Muscle of leg (tissue), 3 donors: ENCODE measurements at regions not wholly inside any gene's neighbourhood (a gene's known extent, or its start where the extent isn't known, plus 50 kb on each side); places are given as distances from the start of the nearest gene placed in this dataset.

Source experiments
- DNase-seq: peaks from one replicate; pipeline ENCODE4 v3.0.0; 2013
- H3K27ac ChIP-seq: one replicate; pipeline ENCODE4 v1.5.1; 2013; ENCODE audit warnings: mild to moderate bottlenecking, low read length, control low read depth
- H3K27me3 ChIP-seq: one replicate; pipeline ENCODE4 v1.6.1; 2013; ENCODE audit warnings: low read length; ENCODE audit not compliant: control insufficient read depth, insufficient read depth
- H3K36me3 ChIP-seq: one replicate; pipeline ENCODE4 v1.6.1; 2013; ENCODE audit warnings: low read length; ENCODE audit not compliant: control insufficient read depth, insufficient read depth
- H3K4me1 ChIP-seq: one replicate; pipeline ENCODE4 v1.6.1; 2013; ENCODE audit warnings: low read length; ENCODE audit not compliant: control insufficient read depth, insufficient read depth
- H3K4me3 ChIP-seq: one replicate; pipeline ENCODE4 v1.5.1; 2013; ENCODE audit warnings: low read length, control low read depth
- H3K9me3 ChIP-seq: replicated peaks from 2 replicates; pipeline ENCODE4 v1.6.1; 2013; ENCODE audit warnings: low read depth, low read length; ENCODE audit not compliant: control insufficient read depth
- WGBS: methylation state at CpG from one replicate; pipeline ENCODE4 v1.1.5; 2013; ENCODE audit warnings: missing lambda C conversion rate; ENCODE audit not compliant: insufficient coverage; 5-methylcytosine and 5-hydroxymethylcytosine counted together

- DNase-seq: no peak
- Histone ChIP-seq H3K4me1 (no peaks in the 10 kb centered on the region), H3K36me3 (no peaks in the 10 kb centered on the region), H3K9me3 (peaks cover 18% of the 10 kb centered on the region), H3K27ac (no peak overlapping the region), H3K27me3 (no peaks in the 10 kb centered on the region), H3K4me3 (no peak overlapping the region)
- 100% methylated on average over 5 of the region's 11 CpGs for WGBS
Measured at GRCh38 chr1:217373761-217374701, 256.9 kb downstream of the GPATCH2 start.

DNA sequence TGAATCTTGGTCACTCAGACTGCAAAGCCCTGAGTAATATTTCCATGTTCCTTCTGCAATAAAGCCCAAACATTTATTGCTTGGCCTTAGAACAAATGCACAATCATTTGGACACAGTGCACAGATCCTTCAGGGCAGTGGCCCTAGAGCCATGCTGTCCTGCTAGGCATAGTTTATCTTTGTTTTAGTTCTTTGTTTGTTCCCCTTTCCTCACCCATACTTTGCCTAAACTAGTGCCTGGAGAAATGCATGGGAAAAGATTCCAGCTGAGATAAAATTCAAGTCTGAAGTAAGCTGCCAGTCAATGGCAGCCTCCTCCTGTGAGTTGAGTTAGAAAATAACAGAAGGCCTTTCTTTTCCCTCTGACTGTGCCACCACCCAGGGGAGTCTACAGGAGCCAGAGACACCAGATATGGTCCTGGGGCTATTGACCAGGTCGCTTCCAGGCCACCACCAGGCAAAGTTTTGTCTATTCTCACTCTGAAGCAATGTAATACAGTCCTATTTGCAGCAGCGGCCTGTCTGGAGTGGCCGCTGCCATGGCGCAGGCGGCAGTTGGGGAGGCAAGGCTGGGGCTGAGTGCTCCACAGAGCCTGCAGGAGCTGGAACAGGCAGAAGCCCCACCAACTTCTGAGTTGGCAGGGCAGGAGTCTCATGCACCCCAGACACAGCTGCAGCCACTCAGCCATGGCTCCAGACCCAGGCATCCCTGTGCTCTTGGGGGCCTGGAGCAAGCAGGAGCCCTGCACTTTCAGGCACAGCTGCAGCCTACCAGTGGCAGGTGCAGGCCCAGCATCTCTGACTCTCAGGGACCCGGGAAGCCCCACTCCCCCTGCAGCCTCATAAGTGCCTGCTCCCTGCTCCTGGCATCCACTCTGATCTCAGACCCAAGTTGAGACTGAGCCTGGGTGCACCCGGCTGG is 258.6 kb downstream of the GPATCH2 start:
- no peaks in the 10 kb centered on the region for H3K27me3 ChIP-seq
- no peaks in the 10 kb centered on the region for H3K36me3 ChIP-seq
- no peak overlapping the region for H3K27ac ChIP-seq

DNA sequence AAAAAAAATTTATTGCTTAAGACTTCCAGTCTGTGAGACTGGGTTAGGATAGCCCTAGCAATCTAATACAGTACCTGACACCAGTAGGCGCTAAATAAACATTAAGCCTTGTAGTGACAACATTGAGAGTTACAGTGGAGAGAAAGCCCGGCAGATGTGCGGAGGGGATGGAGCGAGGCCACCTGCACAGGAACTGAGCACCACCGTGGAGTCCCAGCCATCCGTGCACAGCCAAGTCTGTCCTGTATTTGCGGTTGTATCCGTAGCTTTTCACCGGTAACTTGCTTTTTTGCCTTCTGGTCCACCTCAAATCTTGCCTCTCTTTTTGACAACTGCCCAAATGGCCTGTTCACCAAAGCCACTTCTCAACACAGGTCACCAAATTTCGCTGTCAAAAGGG is 260.1 kb downstream of the GPATCH2 start:
- 94% methylated on average over 10 of the region's 10 CpGs for WGBS
- no peak overlapping the region for H3K4me3 ChIP-seq
- DNase-seq: no peak
- H3K36me3 ChIP-seq: no peaks in the 10 kb centered on the region
- H3K4me1 ChIP-seq: no peaks in the 10 kb centered on the region
- no peaks in the 10 kb centered on the region for H3K27me3 ChIP-seq
- peaks cover 10% of the 10 kb centered on the region for H3K9me3 ChIP-seq
- no peak overlapping the region for H3K27ac ChIP-seq

More for the DNA sequence above, 258.6 kb downstream of the GPATCH2 start:
- Histone ChIP-seq H3K4me3 (no peak overlapping the region), H3K4me1 (no peaks in the 10 kb centered on the region), H3K9me3 (peaks cover 14% of the 10 kb centered on the region)
- WGBS: 90% methylated on average over 6 of the region's 7 CpGs
- DNase-seq: no peak

- no peaks in the 10 kb centered on the region for H3K27me3 ChIP-seq
- no peaks in the 10 kb centered on the region for H3K4me1 ChIP-seq
- H3K9me3 ChIP-seq: peaks cover 10% of the 10 kb centered on the region
- no peaks in the 10 kb centered on the region for H3K36me3 ChIP-seq
- no peak for DNase-seq
- no peak overlapping the region for H3K4me3 ChIP-seq
- 89% methylated on average over 5 of the region's 9 CpGs for WGBS
- no peak overlapping the region for H3K27ac ChIP-seq
Measured at GRCh38 chr1:217369996-217370551, 260.8 kb downstream of the GPATCH2 start.

DNA sequence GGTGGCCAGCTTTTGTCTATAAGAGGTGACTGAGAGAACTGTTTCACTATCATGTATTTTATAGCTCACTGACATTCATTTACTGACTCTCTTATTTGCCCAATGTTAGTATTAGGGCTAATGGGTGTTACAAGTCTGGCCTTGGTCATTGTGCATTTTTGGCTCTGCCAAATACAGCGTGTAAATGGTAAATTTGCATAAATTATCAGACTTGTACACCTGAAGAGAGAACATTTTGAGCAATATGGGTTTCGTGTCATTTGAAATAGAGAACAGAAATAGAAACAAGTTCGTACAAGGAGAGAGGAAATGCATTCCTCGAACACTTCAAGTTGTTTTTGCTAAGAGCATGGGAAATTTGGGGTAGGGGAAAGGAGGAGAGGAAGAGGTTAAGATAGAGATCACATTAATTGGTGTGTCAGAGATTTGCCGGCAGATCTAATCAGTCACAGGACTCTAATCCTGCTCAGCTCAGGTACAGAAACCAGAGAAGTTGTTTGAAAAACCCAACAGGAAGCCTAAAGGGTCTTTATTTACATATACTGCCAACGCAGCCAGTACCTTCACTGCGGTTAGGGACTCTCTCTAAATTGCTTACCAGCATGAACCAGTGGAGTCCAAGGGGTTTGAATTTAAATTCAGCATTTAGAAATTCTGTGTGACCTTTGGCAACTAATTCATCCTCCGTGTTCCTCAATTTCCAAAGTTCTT is 261.5 kb downstream of the GPATCH2 start:
- WGBS: 17% methylated on average over 1 of the region's 8 CpGs
- Histone ChIP-seq H3K4me1 (no peaks in the 10 kb centered on the region), H3K27ac (no peak overlapping the region), H3K9me3 (peaks cover 10% of the 10 kb centered on the region), H3K27me3 (no peaks in the 10 kb centered on the region), H3K36me3 (no peaks in the 10 kb centered on the region), H3K4me3 (no peak overlapping the region)
- DNase-seq: no peak

DNA sequence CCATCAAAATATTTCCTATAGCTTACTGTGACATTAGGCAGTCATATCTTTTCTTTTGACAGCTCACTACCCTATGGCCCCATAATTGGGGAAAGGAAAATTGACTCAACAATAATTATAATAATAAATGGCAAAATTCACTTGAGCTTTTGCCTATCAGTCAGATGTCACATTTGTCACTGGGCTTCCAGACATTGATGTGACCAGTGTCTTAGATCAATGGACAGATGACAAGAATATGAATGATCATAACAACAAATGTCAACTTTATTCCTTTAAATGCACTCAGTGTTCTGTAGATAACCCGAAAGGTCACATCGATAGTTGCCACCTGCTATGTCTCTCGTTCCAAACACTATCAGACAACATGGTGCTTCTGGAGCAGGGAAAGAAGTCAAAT is 266.7 kb downstream of the GPATCH2 start:
- no peak for DNase-seq
- Histone ChIP-seq H3K4me1 (no peaks in the 10 kb centered on the region), H3K4me3 (no peak overlapping the region), H3K36me3 (no peaks in the 10 kb centered on the region), H3K9me3 (no peaks in the 10 kb centered on the region), H3K27ac (no peak overlapping the region), H3K27me3 (no peaks in the 10 kb centered on the region)
- WGBS: 90% methylated on average over 3 of the region's 3 CpGs

GRCh38 chr1:217363319-217363718 is 267.6 kb downstream of the GPATCH2 start:
- Histone ChIP-seq H3K27me3 (no peaks in the 10 kb centered on the region), H3K4me3 (no peak overlapping the region), H3K4me1 (no peaks in the 10 kb centered on the region), H3K27ac (no peak overlapping the region), H3K9me3 (no peaks in the 10 kb centered on the region), H3K36me3 (no peaks in the 10 kb centered on the region)
- 61% methylated on average over 3 of the region's 4 CpGs for WGBS
- DNase-seq: no peak

- H3K4me1 ChIP-seq: no peaks in the 10 kb centered on the region
- H3K27ac ChIP-seq: no peak overlapping the region
- H3K4me3 ChIP-seq: no peak overlapping the region
- DNase-seq: no peak
- 86% methylated on average over 1 of the region's 4 CpGs for WGBS
- no peaks in the 10 kb centered on the region for H3K27me3 ChIP-seq
- H3K36me3 ChIP-seq: no peaks in the 10 kb centered on the region
- H3K9me3 ChIP-seq: no peaks in the 10 kb centered on the region
Measured at GRCh38 chr1:217360510-217360909, 270.4 kb downstream of the GPATCH2 start.

- DNase-seq: no peak
- no peak overlapping the region for H3K27ac ChIP-seq
- no peak overlapping the region for H3K4me3 ChIP-seq
- no peaks in the 10 kb centered on the region for H3K9me3 ChIP-seq
- no peaks in the 10 kb centered on the region for H3K27me3 ChIP-seq
- H3K36me3 ChIP-seq: no peaks in the 10 kb centered on the region
- H3K4me1 ChIP-seq: no peaks in the 10 kb centered on the region
- WGBS: no CpG with 5 or more reads among the region's 3 CpGs
Measured at GRCh38 chr1:217354895-217355294, 276.0 kb downstream of the GPATCH2 start.
